HG02840 (cell line): ENCODE measurements at regions not wholly inside any gene's neighbourhood (a gene's known extent, or its start where the extent isn't known, plus 50 kb on each side); places are given as distances from the start of the nearest gene placed in this dataset.

Experiments
- ATAC-seq: cut with Tn5 transposase; IDR thresholded peaks from one replicate; pipeline ENCODE4 v1.9.1; 2021; ENCODE audit warnings: mild to moderate bottlenecking, moderate library complexity, moderate number of reproducible peaks; ENCODE audit not compliant: unreplicated experiment, low FRiP score

- ATAC-seq: no peak
Measured at GRCh38 chr12:91356405-91356804, 173.8 kb upstream of the DCN start.

DNA sequence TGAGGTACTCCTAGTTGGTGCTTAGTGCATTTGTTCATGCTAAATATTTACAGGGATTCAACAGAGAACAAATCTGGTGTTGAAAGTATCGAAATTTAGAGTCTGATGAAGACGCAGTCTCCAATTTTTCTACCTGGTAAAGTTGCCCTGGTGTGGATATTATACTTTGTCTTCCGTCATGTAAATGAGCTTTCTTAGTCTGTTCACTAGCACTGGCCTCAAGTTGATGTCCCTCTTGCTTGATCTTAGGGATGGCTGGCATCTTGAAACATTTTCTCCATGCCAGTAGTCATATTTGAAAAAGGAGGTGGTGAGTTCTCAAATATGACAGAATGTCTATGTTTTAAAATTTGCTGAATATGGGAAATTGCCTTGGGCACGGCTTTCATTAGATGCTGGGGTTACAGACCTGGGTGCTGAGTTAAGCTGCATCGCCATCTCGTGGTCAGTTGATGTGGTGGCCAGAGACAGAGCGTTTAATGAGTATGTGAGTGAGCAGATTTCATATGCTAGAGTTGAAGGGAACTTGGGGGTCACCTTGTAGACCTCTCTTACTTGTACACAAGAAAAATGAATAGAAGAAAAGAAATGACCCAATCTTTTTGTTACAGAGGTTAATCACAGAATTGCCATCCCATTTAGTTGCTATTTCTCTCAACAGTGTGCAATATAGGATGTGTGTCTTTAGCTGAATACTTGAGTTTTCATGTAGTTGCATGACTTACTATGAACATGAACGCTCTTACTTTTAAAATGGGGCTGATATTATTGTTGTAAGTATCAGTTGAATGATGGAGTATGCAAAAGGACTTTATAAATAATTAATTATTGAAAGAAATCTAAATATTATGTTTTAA lies 172.8 kb upstream of the DCN start:
- ATAC-seq: peak; percentile 83

- no peak for ATAC-seq
Measured at GRCh38 chr12:91353266-91353665, 170.6 kb upstream of the DCN start.

- ATAC-seq: no peak
Measured at GRCh38 chr12:91349476-91349875, 166.9 kb upstream of the DCN start.

- ATAC-seq: no peak
Measured at GRCh38 chr12:91347481-91348214, 165.0 kb upstream of the DCN start.

DNA sequence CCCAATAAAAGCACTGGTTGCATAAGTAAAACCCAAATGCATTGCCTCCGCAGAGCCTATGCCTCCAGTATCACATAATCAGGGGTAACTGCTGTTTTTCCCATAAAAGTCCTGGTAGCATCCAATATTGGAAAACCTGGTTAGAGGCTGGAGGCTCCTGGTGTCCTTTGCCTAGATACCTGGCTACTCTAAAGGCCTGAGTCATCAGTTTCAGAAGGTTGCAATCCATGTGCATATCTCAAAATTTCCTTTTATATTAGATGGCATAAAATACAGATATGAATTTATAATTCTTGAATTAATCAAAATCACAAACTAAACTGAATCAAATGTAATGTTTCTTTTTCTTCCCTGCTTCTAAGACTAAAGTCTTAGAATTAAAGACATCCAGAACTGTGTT lies 164.2 kb upstream of the DCN start:
- ATAC-seq: no peak

DNA sequence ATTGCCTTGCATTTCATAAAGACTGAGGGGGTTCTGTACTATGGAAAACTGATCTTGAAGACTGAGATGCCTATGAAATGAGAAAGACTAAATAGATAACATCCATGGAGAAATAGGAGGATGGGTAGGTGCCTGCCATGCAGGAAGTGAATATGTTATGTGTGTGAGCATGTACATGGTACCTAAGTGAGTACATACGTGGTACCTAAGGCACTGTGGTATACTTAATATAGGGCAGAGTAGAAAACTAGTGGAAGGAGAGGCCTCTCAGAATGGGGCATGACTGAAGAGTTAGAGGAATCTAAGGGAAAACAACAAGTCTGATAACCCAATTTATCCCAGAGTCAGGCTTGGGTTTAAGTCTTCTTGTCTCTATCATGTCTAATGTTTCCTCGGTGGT lies 161.8 kb upstream of the DCN start:
- no peak for ATAC-seq

GRCh38 chr12:91343010-91343409 lies 160.4 kb upstream of the DCN start:
- no peak for ATAC-seq

- no peak for ATAC-seq
Measured at GRCh38 chr12:91339106-91339505, 156.5 kb upstream of the DCN start.

GRCh38 chr12:91335699-91336098 lies 153.1 kb upstream of the DCN start:
- ATAC-seq: no peak

GRCh38 chr12:91333966-91334365 lies 151.3 kb upstream of the DCN start:
- no peak for ATAC-seq

GRCh38 chr12:91332302-91332701 lies 149.7 kb upstream of the DCN start:
- no peak for ATAC-seq

GRCh38 chr12:91331371-91331770 lies 148.8 kb upstream of the DCN start:
- no peak for ATAC-seq

GRCh38 chr12:91328451-91328850 lies 145.8 kb upstream of the DCN start:
- no peak for ATAC-seq

DNA sequence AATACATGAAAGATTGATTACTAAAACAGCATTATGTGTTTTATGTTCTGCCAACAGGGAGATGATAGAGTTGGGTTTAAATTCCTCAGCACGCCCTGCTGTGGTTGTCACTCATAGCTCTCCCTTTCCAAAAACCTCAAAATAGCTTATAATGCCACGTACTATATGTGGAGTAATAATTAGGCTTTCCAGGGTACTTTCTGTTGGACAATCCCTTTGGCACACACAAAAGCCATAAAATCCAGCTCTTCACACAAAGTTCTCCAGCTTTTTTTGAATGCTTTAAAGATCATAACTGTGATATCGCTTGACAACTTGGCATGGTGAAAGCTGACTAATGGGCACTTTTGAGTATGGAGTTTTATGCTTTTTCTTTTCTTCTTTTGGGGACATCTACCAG lies 145.3 kb upstream of the DCN start:
- no peak for ATAC-seq

- no peak for ATAC-seq
Measured at GRCh38 chr12:91327131-91327530, 144.5 kb upstream of the DCN start.

GRCh38 chr12:91326058-91327027 lies 143.7 kb upstream of the DCN start:
- no peak for ATAC-seq

DNA sequence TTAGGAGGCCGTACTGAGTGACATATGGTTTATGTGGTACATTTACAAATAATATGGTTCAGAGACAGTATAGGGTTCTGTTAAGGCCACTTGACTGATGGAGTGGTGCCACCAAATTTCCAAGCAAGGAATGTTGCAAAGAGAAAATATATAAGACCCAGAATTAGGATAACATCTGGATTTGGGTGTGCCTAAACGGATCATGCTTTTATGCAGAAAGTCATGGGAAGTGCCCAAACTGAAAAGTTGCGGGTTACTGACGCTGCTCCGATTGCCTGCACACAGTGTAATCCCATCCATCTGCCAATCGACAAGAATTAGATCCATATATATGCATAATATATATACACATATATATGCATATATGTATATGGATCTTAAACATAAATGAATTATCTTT lies 138.4 kb upstream of the DCN start:
- ATAC-seq: no peak

GRCh38 chr12:91319071-91319760 lies 136.6 kb upstream of the DCN start:
- no peak for ATAC-seq

GRCh38 chr12:91317306-91317705 lies 134.7 kb upstream of the DCN start:
- no peak for ATAC-seq
